ENCODE measurements at regions not wholly inside any gene's neighbourhood (a gene's known extent, or its start where the extent isn't known, plus 50 kb on each side); places are given as distances from the start of the nearest gene placed in this dataset.

DNA sequence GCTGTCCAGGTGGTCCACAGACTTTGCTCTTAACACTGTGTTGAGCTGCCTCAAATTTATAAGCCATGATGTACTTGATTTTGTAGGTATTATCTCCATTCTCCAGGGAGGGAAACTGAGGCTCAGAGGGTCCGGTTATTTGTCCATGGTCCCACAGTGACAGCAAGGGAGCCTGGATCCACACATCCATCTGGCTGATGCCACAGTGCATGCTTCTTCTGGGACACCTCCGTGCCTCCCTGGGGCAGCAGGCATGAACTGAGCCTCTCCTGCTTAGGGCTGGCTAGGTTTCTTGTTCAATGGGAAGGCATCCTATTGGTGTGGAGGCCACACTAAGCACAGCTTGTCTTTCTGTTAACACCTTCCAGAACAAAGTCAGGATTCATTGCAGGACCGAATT lies 317.3 kb downstream of the AJAP1 start:
- ATAC-seq (no peak), DNase-seq (no peak)
- Mint-ChIP-seq H3K27me3 (ENCODE audit: low read depth) (peaks cover 10% of the 10 kb centered on the region), H3K36me3 (ENCODE audit: insufficient read depth) (no peaks in the 10 kb centered on the region), H3K4me1 (ENCODE audit: low read depth) (no peaks in the 10 kb centered on the region), H3K4me3 (no peak overlapping the region), H3K9me3 (no peaks in the 10 kb centered on the region)

DNA sequence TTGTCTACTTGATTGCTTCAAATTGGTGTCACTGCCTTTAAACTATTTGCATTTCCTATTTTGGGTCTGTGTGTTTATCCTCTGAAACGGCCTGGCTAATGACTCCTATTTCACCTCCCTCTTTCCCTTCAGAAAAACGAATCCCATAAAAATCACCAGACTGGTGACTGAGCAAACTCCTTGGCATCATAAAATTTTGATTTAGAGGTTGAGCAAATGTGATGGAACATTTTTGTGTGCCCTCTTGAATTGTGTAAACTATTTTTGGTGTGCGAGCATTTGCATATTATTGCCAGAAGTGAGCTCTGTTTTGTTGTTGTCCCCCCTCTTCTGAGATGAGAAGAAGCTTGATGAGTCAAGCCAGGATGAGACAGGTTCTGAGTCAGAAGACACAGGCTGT lies 316.1 kb downstream of the AJAP1 start:
- Mint-ChIP-seq H3K4me1 (ENCODE audit: low read depth) (no peaks in the 10 kb centered on the region), H3K4me3 (no peak overlapping the region), H3K9me3 (no peaks in the 10 kb centered on the region), H3K27me3 (ENCODE audit: low read depth) (peaks cover 8% of the 10 kb centered on the region), H3K36me3 (ENCODE audit: insufficient read depth) (no peaks in the 10 kb centered on the region)
- ATAC-seq: no peak
- DNase-seq: no peak

DNA sequence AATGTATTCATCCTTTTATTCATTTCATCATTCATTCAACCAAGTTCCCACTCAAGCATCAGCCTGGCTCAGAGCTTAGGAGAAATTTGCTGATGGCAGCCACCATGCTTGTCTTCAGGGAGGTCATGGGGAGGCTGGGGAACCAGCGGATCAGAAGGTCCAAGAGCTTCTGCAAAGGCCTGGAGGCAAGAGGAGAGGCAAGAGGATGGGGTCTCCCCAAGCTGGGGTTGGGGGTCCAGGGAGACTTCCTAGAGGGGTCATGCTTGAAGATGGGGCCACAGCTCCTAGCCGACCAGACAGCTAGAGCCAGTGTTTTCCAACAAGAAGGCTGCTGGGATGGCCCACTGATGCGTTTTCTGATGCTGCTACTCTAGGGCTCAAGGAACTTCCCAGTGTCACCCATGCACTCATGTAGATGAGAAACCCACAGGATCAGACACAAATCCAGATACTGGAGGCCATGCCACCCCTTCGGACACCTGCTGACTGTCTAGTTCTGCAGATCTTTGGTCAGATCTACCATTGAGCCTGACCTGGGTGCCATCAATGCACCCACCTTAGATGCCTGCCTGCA lies 315.2 kb downstream of the AJAP1 start:
- Mint-ChIP-seq H3K4me1 (ENCODE audit: low read depth) (no peaks in the 10 kb centered on the region), H3K4me3 (no peak overlapping the region), H3K36me3 (ENCODE audit: insufficient read depth) (no peaks in the 10 kb centered on the region), H3K9me3 (no peaks in the 10 kb centered on the region), H3K27me3 (ENCODE audit: low read depth) (peaks cover 12% of the 10 kb centered on the region)
- DNase-seq: no peak
- no peak for ATAC-seq

DNA sequence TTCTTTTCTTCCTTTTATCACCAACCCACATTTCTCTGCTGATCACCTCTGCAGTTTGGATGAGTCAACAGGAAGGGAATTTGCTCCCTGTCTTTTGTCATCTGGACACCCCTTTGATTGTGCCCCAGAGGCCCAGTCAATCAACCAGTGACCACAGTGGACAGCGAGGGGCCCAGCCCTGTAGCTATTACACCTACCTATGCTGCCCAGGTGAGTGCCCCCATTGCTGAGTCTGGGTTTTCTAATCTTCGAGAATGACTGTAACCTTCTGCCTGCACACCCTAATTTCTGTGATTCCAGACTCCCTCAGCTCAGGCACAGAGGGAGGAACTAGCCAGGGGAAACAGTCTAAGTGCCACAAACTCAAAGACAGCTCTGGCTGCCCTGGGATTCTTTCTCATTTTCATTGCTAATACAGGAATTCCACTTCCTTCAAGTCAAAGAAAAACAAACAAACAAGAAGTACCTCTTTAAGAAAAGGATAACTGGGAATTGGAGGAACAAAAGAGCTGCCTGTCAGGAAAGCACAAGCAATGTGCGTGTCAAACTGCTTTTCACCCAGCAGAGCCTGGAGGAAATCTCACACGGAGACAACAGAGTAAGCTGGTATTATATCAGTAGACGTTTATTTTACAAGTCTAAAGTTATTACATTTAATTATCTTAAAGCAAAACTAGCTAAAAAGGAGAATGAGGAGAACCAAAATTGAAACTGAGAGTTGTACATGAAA lies 311.1 kb downstream of the AJAP1 start:
- DNase-seq (no peak), ATAC-seq (no peak)
- Mint-ChIP-seq H3K4me3 (no peak overlapping the region), H3K27me3 (ENCODE audit: low read depth) (peaks cover 25% of the 10 kb centered on the region), H3K4me1 (ENCODE audit: low read depth) (no peaks in the 10 kb centered on the region), H3K36me3 (ENCODE audit: insufficient read depth) (no peaks in the 10 kb centered on the region), H3K9me3 (no peaks in the 10 kb centered on the region)

DNA sequence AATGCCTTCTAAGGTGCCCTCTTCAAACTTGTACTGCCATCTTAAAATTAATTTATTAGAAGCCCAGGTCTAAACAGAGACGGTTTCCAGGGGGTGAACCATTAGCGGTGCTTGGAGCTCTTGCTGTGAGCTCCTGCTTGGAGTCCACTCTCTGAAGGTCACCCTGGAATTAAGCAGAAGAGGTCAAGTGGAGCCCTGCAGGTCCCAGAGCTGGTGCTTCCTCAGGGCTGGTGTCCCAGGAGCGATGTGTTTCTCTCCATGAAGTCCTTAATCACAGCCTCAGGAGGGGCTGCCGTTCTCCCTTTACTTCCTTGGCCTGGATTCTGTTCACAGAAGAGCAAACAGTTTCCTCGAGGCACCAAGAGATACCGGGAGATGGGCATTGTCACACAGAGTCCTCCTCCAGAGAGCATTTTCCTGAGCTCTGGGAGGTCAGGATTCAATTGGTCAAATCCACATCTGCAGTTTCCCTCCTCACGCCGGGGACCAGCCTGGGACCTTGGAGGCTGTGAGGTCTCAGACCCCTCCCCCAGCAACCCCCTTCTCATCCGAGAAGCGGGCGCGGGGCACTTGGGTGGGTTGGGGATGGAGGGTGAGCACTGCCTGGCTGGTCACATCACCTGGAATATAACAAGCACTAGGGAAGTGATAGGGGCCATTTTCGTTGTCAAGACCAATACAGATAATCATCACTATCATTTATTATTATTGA lies 310.4 kb downstream of the AJAP1 start:
- no peak overlapping the region for H3K4me3 Mint-ChIP-seq
- ATAC-seq (no peak), DNase-seq (no peak)
- H3K27me3 Mint-ChIP-seq (ENCODE audit: low read depth): peaks cover 28% of the 10 kb centered on the region
- no peaks in the 10 kb centered on the region for H3K36me3 Mint-ChIP-seq (ENCODE audit: insufficient read depth)
- no peaks in the 10 kb centered on the region for H3K9me3 Mint-ChIP-seq
- no peaks in the 10 kb centered on the region for H3K4me1 Mint-ChIP-seq (ENCODE audit: low read depth)

DNA sequence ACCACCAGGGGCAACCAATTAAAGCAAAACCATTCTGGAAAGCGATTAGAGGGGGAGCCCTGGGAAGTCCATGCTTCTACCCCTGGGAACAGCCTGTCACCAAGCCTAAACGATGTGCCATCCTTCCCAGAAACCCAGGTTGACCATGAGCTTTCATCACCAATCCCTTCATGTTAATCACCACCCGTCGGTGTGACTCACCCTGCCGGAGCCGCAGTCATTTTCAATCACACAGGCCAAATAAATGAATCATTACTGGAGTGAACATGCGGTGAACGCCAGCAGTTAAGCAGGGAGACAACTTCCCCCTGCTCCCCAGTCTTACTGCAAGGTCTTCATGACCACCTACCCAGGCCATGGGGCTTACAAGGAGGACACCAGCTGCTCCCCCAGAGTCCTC lies 308.8 kb downstream of the AJAP1 start:
- ATAC-seq (no peak), DNase-seq (no peak)
- no peak overlapping the region for H3K4me3 Mint-ChIP-seq
- no peaks in the 10 kb centered on the region for H3K9me3 Mint-ChIP-seq
- H3K27me3 Mint-ChIP-seq (ENCODE audit: low read depth): peaks cover 31% of the 10 kb centered on the region
- no peaks in the 10 kb centered on the region for H3K4me1 Mint-ChIP-seq (ENCODE audit: low read depth)
- no peaks in the 10 kb centered on the region for H3K36me3 Mint-ChIP-seq (ENCODE audit: insufficient read depth)

DNA sequence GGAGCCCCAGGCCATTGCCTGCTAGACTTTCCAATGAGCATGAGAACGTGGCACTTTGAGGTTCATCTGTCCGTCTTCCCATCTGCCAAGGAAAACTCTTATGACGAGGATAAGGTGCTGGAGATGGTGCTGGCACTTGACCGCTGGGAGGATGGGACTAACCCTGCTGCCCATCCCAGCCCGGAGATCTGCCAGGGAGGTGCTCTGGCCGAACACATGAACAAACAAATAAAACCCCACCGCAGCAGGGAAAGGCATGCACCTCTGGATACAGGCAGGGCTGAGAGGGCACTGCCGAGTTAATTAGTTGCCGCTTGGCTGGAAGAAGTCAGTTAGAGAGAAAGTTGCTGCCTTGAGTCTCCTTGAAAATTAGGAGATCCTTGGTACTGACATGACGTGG lies 308.4 kb downstream of the AJAP1 start:
- Mint-ChIP-seq H3K27me3 (ENCODE audit: low read depth) (peaks cover 31% of the 10 kb centered on the region), H3K36me3 (ENCODE audit: insufficient read depth) (no peaks in the 10 kb centered on the region), H3K4me1 (ENCODE audit: low read depth) (no peaks in the 10 kb centered on the region), H3K4me3 (no peak overlapping the region), H3K9me3 (no peaks in the 10 kb centered on the region)
- ATAC-seq: no peak
- DNase-seq: no peak

DNA sequence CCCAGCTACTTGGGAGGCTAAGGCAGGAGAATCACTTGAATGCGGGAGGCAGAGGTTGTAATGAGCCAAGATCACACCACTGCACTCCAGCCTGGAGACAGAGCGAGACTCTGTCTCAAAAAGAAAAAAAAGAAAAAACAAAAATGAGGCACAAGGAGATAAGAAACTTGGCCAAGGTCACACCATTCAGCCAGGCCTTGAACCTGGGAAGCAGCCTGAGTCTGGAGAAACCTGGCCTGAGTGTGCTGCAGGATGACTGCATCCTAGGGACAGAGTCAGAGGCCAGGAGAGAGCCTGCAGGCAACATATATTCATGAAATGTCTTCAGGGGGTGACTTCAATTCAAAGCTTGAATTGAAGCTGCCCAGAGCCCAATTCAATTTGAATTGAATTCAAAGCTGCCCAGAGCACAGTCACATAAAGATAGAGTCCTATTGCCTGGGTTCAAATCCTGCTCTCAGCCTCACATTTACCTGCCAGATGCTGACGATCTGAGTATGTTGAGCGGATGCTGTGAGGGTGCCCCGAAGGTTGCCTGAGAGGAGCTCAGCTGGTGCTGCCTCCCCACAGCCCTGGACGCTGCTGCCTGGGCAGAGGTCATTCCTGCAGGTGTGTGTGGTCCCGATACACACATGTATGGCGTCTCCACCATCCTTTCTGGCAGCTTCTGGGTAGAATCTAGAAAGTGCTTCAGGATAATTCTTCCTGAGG lies 307.7 kb downstream of the AJAP1 start:
- no peaks in the 10 kb centered on the region for H3K4me1 Mint-ChIP-seq (ENCODE audit: low read depth)
- no peaks in the 10 kb centered on the region for H3K36me3 Mint-ChIP-seq (ENCODE audit: insufficient read depth)
- H3K4me3 Mint-ChIP-seq: no peak overlapping the region
- DNase-seq: no peak
- no peaks in the 10 kb centered on the region for H3K9me3 Mint-ChIP-seq
- ATAC-seq: no peak
- peaks cover 29% of the 10 kb centered on the region for H3K27me3 Mint-ChIP-seq (ENCODE audit: low read depth)

DNA sequence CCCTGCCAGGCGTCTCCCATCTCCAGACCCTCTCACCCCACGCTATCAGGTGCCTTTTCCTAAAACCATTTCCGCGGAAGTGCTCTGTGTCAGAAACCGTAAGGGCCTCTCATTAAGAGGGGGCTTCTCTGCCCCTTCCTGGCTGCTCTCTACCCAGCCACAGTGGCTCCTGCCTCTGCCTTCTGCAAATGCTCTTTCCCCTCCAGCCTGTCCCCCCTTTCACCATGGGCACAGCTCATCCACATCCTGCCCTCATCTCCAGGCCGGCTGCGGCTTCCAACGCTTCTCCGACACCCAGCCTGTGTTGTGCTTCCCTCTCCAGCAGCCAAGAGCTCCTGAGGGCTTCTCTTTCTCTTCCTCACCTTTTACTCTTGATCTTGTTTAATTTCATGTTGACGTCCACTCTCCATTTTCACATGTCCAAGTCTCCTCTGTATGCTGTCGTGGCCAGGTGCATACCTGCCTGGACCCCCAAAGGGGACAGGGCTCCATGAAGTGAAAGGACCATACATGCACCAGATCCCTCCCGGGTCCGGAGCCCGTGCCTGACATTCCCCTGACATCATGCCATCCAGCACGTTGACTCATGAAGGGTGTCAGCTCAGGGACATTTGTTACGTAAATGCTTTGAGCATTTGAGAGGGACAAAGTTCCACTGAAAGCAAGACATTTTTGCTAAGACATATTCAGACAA lies 306.5 kb downstream of the AJAP1 start:
- H3K27me3 Mint-ChIP-seq (ENCODE audit: low read depth): peaks cover 27% of the 10 kb centered on the region
- no peak overlapping the region for H3K4me3 Mint-ChIP-seq
- no peaks in the 10 kb centered on the region for H3K9me3 Mint-ChIP-seq
- DNase-seq (no peak), ATAC-seq (no peak)
- H3K4me1 Mint-ChIP-seq (ENCODE audit: low read depth): no peaks in the 10 kb centered on the region
- no peaks in the 10 kb centered on the region for H3K36me3 Mint-ChIP-seq (ENCODE audit: insufficient read depth)

DNA sequence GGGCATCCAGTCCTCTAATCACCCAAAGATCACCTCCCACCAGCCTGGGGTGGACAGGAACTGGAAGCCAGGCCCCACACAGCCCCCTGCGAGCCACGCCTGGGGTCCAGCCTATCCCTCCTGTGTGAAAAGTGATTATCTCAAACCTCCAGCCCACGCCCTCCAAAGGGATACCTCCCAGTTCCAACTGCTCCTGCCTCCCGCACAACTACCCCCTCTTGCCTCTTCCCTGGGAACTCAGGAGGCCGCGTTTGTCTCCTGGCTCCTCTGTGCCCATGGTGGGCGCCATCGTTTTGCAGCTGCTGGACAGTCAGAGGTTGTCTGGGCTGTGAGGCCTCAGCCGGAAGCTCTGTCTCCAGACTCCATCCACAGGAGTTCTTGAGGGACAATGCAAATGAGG lies 305.9 kb downstream of the AJAP1 start:
- no peak for ATAC-seq
- no peak overlapping the region for H3K4me3 Mint-ChIP-seq
- H3K36me3 Mint-ChIP-seq (ENCODE audit: insufficient read depth): no peaks in the 10 kb centered on the region
- peaks cover 24% of the 10 kb centered on the region for H3K27me3 Mint-ChIP-seq (ENCODE audit: low read depth)
- DNase-seq: no peak
- no peaks in the 10 kb centered on the region for H3K9me3 Mint-ChIP-seq
- H3K4me1 Mint-ChIP-seq (ENCODE audit: low read depth): no peaks in the 10 kb centered on the region

DNA sequence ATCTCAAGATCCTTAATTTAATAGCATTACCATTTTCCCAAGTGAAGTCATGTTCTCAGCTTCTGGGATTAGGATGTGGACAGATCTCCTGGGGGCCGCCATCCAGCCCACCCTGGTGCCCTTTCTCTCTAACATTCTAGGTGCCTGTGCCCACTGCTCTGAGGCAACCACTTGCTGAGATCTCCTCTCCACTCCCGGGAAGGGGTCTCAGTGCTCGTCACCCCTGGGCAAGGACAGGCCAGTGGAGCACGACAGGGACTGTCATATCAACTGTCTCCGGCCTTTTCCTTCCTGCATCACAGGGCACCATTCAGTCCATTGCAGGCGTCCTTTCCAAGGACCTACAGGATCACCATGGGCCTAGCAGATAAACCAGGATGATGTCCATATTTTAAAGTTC lies 304.8 kb downstream of the AJAP1 start:
- no peaks in the 10 kb centered on the region for H3K4me1 Mint-ChIP-seq (ENCODE audit: low read depth)
- no peak for ATAC-seq
- H3K9me3 Mint-ChIP-seq: peaks cover 9% of the 10 kb centered on the region
- DNase-seq: no peak
- no peak overlapping the region for H3K4me3 Mint-ChIP-seq
- no peaks in the 10 kb centered on the region for H3K36me3 Mint-ChIP-seq (ENCODE audit: insufficient read depth)
- peaks cover 17% of the 10 kb centered on the region for H3K27me3 Mint-ChIP-seq (ENCODE audit: low read depth)

DNA sequence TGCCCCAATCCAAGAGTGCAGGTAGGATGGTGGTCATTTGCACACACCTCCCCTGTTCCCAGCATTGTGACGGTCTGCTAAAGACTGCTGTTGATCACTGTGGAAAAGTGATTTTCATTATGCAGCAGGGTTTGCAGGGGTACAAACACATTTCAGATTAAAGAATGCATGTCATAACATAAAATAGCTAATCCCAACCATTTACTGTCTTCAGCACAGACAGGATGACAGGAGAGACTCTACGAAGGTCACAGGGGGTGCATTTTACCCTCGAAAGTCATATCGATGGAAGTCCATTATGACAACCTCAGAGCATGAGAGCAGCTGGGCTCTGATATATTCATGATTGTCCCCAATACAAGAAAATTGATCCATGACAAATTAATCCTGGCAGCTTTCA lies 302.6 kb downstream of the AJAP1 start:
- peaks cover 30% of the 10 kb centered on the region for H3K9me3 Mint-ChIP-seq
- no peak for ATAC-seq
- DNase-seq: no peak
- no peaks in the 10 kb centered on the region for H3K4me1 Mint-ChIP-seq (ENCODE audit: low read depth)
- no peak overlapping the region for H3K4me3 Mint-ChIP-seq
- H3K27me3 Mint-ChIP-seq (ENCODE audit: low read depth): peaks cover 14% of the 10 kb centered on the region
- H3K36me3 Mint-ChIP-seq (ENCODE audit: insufficient read depth): no peaks in the 10 kb centered on the region

DNA sequence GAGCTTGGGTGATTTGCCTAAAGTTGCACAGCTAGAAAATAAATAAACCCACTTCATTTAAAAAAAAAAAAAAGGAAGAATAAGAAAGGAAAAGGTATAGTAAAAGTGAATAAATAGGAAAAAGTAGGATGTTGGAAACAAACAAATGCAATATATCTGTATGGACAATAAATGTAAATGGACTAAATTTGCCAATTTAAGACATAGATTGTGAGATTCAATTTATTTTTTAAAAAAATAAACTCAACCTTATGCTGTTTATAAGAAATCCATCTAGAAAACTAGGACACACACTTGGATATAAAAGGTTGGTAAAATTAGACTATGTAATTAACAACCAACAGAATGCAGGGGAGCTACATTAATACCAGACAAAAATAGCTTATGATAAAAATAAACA lies 300.0 kb downstream of the AJAP1 start:
- ATAC-seq: no peak
- no peak for DNase-seq
- Mint-ChIP-seq H3K4me3 (no peak overlapping the region), H3K36me3 (ENCODE audit: insufficient read depth) (no peaks in the 10 kb centered on the region), H3K27me3 (ENCODE audit: low read depth) (peaks cover 3% of the 10 kb centered on the region), H3K9me3 (peaks cover 30% of the 10 kb centered on the region), H3K4me1 (ENCODE audit: low read depth) (no peaks in the 10 kb centered on the region)

DNA sequence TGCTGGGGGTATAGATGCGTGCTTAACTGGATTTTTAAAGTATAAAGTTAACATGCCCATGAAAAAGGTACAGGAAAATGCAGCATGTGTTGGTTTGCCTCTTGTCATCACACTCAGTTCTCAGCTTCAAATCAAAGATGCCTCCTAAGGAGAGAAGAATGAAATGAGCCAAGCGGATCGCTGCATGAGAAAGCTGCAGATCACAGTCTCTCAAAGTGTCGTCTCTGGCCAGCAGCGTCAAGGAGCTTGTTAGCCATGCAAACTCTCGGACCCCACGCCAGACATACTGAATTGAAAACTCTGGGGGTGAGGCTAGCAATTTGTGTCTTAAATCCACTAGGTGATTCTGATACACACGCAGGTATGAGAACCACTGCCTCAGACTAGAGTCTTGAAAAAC lies 297.2 kb downstream of the AJAP1 start:
- H3K4me3 Mint-ChIP-seq: no peak overlapping the region
- H3K9me3 Mint-ChIP-seq: peaks cover 30% of the 10 kb centered on the region
- no peaks in the 10 kb centered on the region for H3K27me3 Mint-ChIP-seq (ENCODE audit: low read depth)
- DNase-seq (no peak), ATAC-seq (no peak)
- no peaks in the 10 kb centered on the region for H3K4me1 Mint-ChIP-seq (ENCODE audit: low read depth)
- no peaks in the 10 kb centered on the region for H3K36me3 Mint-ChIP-seq (ENCODE audit: insufficient read depth)

Data from activated T-cell treated with anti-CD3 and anti-CD28 coated beads, Interleukin-2, amount 50 U/mL, for 4 hours (primary cell).